ENCODE measurements at regions not wholly inside any gene's neighbourhood (a gene's known extent, or its start where the extent isn't known, plus 50 kb on each side); places are given as distances from the start of the nearest gene placed in this dataset.

GRCh38 chr2:9690716-9691498 lies 60.1 kb upstream of the YWHAQ start:
- TF ChIP-seq FOXM1 (IDR thresholded peaks at IDR 0.05; ENCODE audit: borderline replicate concordance) (no peak), BHLHE40 (IDR thresholded peaks at IDR 0.05; ENCODE audit: borderline replicate concordance) (no peak), FOXA1 (IDR thresholded peaks at IDR 0.05) (no peak), SUZ12 (IDR thresholded peaks at IDR 0.05) (no peak), HDGF (IDR thresholded peaks at IDR 0.05; ENCODE audit: borderline replicate concordance) (no peak), SP1 (IDR thresholded peaks at IDR 0.05) (no peak), ELF4 (IDR thresholded peaks at IDR 0.05) (no peak), FOXK2 (IDR thresholded peaks at IDR 0.05) (no peak), NFRKB (IDR thresholded peaks at IDR 0.05) (no peak), TARDBP (IDR thresholded peaks at IDR 0.05) (no peak), ARNT (IDR thresholded peaks at IDR 0.05) (no peak)
- TF ChIP-seq, protein P1, sequence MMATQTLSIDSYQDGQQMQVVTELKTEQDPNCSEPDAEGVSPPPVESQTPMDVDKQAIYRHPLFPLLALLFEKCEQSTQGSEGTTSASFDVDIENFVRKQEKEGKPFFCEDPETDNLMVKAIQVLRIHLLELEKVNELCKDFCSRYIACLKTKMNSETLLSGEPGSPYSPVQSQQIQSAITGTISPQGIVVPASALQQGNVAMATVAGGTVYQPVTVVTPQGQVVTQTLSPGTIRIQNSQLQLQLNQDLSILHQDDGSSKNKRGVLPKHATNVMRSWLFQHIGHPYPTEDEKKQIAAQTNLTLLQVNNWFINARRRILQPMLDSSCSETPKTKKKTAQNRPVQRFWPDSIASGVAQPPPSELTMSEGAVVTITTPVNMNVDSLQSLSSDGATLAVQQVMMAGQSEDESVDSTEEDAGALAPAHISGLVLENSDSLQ (IDR thresholded peaks at IDR 0.05): no peak

Measured in HEK293T (cell line).